T-helper 2 cell treated with Interferon-gamma antibody and Interleukin-4, amounts not matched to agents 100 ng/mL and 5 ng/mL, for 36 hours (primary cell): ENCODE measurements at regions not wholly inside any gene's neighbourhood (a gene's known extent, or its start where the extent isn't known, plus 50 kb on each side); places are given as distances from the start of the nearest gene placed in this dataset.
"Not testable (repeated sequence)": the region's sequence is repeated elsewhere in the genome, so short reads cannot be mapped to it uniquely, and the experiment has no call there.

Experiments used
- intact Hi-C: fragments of 100-400 bp; cut with micrococcal nuclease; formaldehyde crosslinking; loops from one replicate; pipeline ENCODE4 v1.15.1; 2023

GRCh38 chr21:15119486-15119885, 54.7 kb upstream of the NRIP1 start:
- intact Hi-C loops, result no loop called here

- intact Hi-C loops, result no loop called here
Observed at GRCh38 chr21:15121097-15121654, 56.4 kb upstream of the NRIP1 start.

GRCh38 chr21:15121655-15122120, 56.9 kb upstream of the NRIP1 start:
- intact Hi-C loops, result no loop called here

DNA sequence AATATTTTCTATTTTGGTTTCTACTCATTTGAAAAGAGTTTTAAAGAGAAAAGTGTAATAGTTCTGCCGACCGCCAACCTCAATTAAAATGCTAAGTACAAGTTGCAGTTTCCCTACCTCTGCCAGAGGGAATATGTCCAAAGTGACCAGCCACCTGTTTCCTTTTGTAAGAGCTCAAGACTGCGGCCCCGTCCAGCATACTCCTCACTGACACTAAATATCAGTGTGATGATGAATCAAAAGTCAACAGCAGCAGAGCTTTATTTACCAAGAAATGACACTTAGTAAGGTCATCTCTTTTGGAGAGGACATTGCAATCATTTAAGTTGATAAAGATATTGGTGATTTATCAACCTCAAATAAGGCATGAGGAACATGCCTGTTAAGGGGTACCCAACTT, 57.4 kb upstream of the NRIP1 start:
- intact Hi-C loops, result no loop called here

GRCh38 chr21:15124731-15125130, 59.9 kb upstream of the NRIP1 start:
- intact Hi-C loops, result no loop called here

DNA sequence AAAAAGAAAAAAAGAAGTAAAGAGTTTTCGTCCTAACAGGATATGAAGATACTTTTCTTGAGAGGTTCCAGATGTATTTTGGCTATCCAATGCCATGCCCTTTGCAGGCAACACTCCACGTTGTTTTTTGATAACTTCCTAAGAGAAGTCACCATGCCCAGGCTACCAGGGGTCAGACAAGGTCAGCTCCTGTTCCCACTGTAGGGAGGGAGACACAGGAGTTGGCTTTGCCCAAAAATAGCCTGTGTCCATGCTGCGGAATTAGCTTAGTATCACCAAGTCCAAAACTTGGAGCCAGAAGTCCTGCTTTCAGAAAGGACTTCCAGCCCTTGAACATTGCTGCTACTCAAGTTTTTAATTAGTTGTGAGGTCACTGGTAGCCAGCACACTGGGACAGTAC, 62.1 kb upstream of the NRIP1 start:
- intact Hi-C loops, result no loop called here

- intact Hi-C loops, result no loop called here
Observed at GRCh38 chr21:15127437-15127836, 62.6 kb upstream of the NRIP1 start.

- intact Hi-C loops, result no loop called here
Observed at GRCh38 chr21:15128267-15128666, 63.5 kb upstream of the NRIP1 start.

DNA sequence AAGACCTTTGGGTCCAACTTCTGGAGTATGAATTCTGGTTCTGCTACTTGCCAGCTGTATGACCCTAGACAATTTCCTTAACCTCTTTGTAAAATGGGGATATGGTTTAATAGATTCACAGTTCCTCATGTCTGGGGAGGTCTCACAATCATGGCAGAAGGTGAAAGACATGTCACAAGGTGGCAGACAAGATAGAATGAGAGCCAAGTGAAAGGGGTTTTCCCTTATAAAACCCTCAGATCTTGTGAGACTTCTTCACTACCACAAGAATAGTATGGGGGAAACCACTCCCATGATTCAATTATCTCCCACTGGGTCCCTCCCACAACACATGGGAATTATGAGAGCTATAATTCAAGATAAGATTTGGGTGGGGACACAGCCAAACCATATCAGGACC, 63.9 kb upstream of the NRIP1 start:
- intact Hi-C loops, result not testable (repeated sequence)

GRCh38 chr21:15130326-15130725, 65.5 kb upstream of the NRIP1 start:
- intact Hi-C loops, result no loop called here

DNA sequence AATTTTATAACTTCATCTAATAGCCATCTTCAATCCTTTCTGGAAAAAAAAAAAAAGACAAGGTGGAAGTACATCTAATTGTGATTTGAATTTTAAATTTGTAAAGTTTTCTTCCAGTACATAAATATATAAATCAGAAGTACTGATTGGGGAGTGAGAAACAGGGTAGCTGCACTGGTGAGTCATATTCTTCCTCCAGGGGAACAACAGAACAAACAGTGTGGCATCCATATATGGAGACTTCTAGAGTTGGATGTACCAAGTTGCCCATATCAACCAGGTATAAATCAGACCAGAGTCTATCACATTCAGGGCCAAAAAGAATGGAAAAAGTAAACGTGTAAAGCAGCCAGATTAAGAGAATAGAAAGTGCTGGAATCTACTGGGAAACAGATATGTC, 66.0 kb upstream of the NRIP1 start:
- intact Hi-C loops, result no loop called here

GRCh38 chr21:15132781-15133180, 68.0 kb upstream of the NRIP1 start:
- intact Hi-C loops, result no loop called here

DNA sequence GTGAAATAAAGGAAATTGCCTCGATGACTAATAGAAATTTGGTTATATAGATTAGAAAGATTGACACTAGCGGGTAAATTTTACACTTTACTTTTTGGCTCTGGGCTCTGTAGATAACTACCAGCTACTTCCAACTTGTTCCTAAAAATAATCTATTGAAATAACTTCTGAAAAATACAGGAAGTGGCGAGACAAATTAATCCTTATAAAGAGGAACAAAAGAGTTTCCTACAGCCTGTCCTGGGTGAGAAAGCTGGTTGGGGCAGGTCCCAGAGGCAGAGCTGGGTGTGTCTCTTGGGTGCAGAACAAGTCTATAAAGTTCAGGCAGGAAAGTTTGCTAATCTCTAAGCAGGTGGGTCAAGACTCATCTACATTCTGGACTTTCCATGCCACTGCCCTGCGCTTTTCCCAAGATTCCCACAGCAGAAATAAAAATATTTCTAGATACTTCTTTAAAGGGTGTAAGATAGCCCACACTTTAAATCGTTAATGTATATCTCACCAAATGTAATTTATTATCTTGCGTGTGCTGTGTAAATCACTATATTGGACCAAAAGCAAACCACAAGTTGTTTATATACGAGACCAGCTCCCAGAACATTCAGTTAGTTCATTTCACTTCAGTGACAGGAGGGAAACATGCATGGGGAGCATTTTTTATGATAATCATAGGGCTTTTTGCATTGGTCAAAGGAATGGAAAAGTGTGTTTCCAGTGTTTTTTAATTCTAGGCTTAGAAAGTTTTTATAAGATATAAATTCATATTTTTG, 70.1 kb upstream of the NRIP1 start:
- intact Hi-C loops, result no loop called here

DNA sequence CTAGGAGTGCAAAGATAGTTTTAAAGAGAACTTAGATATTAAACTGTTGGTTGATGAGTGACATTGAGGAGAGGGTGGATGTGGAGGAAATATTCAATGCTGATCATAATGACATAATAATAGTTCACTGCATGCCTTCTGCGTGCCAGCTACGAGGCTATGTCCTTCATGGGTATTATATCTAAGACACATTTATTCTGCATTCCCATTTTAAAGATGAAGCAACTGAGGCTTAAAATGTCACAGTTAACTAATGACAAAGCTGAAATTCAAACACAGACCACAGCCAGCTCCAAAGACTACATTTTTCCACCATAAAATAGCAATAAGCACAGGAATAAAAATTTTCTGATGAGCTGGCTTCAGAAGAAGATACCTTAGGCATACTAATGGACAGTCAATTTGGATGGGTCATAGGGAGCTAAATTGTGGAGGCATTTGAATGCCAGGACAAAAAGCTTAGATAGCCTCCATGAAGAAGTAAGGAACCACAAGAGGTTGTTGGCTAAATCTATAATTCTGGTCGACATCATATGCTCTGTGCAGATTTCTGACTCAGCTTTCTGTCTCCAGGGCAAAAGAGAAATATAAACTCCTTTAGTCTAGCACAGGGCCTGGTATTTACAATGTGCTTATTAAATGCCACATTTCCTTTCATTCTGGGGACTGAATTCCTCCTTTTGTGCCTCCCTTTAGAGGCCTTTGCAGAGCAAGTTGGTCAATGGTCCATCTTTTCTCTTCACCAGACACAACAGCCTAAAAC, 71.2 kb upstream of the NRIP1 start:
- intact Hi-C loops, result no loop called here

DNA sequence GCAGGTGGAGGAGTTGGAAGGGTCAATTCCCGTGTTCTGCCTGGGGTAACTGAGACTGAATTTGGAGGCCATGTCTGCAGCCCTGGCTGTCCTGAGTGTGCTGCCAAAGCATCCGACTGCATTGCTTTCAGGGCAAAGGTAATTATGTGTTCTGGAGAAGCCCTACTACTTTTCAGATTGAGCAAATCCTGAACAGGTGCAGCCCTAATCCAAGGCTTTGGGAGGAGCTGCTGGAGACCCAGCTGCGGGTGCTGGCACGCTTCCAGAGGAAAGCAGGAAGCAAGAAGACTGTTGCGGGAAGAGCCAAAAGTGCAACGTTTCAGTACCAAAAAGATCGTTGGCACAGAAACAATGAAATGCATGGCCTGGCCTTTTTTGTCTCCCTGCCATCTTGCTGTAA, 73.7 kb upstream of the NRIP1 start:
- intact Hi-C loops, result no loop called here

- intact Hi-C loops, result no loop called here
Observed at GRCh38 chr21:15139898-15140297, 75.1 kb upstream of the NRIP1 start.

DNA sequence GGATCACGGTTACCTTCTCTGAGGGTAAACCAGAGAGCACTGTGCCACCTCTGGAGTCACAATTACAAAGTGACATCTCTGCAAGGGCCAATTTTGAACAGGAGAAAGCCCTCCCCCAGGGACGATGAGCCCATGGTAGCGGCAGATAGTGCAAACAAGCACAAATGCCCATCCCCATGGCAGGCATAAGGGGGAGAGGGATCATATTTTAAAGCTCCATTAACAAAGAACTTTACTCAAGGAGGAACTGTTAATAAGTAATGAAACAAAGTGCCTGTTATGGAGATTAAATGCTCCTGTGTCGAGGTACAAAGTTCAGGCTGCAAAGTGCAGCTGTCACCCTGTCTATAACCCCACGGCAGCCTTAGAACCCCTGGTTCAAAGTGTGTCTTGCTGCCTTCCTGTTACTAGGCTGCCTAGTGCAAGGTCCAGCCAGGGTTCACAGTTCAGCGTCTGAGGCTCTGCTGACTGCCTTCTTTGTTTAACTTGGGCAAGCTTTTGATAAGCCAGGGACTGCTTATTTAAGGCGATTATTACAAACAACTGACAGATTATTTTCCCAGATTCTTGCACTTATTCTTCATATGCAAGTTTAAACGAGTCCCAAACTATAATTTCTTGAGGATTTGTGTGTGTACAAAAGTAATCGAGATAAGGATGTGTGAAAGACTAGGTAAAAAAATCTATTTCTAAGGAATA, 75.7 kb upstream of the NRIP1 start:
- intact Hi-C loops, result no loop called here

DNA sequence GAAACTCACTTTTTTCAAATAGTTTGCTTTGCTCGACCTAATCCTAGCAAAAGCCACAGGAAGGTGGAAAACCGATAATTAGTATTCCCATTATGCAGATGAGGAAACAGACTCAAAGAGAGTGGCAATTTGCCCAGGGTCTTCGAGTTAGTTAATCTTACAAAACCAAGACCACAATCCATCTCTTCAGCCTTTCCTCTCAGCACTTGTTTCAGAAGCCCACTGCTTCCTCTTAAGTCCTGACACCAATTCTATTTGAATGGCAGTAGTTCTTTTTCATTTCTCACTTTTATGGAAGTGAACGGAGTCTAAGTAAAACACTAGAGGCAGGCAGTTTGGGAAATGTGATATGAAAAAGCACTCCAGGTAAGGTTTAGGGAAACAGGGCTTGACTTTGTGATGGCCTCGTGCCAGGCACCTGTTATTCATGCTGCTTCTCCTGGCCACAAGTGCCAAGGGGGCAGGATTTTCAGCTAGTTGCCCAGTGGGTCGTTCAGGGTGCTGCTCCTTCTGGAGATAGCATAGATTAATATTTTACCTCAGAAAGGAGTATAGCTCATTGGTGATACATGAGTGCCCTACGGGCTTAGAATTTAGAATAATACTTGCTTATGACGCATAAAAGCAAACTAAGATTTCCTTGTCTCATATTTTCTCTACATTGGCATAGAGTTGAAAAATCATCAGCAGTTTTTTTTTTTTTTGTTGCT, 76.6 kb upstream of the NRIP1 start:
- intact Hi-C loops, result no loop called here

DNA sequence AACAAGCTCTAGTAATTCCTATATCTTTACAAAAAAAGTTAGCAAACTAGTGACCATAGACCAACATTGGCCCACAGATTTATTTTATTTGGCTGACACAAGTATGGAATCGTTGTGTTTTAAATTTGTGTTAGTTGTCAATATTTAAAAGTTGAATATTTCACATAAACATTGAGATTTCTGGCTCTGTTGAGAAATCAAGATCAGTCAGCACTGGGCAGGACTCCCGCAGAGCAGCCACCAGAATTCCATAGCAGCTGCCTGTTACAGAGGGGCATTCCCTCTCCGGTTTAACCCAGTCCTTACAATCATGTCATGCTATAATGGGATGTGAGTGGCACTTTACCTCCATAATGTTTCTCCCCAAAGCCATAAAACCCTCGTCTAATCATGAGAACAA, 79.2 kb upstream of the NRIP1 start:
- intact Hi-C loops, result no loop called here

DNA sequence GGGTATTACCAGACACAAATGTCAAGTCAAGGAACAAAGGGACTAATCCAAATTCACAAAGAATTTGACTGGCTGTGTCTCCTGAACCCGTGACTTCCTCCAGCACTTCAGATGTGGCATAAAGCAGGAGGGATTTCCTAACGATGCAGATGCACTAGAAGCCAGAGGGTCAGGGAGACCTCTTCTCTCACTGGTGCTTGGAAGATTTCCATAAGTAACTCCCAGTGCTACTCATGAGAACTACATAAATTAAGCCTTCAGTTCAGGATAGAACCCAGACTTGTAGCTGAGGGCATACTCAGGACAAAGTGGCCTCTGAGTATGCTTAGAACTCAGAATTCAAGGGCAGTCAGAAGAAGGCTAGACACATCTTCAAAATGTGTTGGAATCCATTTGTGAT, 83.6 kb upstream of the NRIP1 start:
- intact Hi-C loops, result no loop called here

GRCh38 chr21:15149600-15150224, 84.9 kb upstream of the NRIP1 start:
- intact Hi-C loops, result no loop called here
